GM13976 (cell line): ENCODE measurements at regions not wholly inside any gene's neighbourhood (a gene's known extent, or its start where the extent isn't known, plus 50 kb on each side); places are given as distances from the start of the nearest gene placed in this dataset.
"Not testable (repeated sequence)": the region's sequence is repeated elsewhere in the genome, so short reads cannot be mapped to it uniquely, and the experiment has no call there.

Source experiments
- DNase-seq: peaks from one replicate; pipeline ENCODE4 v3.0.0; 2012; ENCODE audit warnings: low spot score
- CTCF ChIP-seq: IDR thresholded peaks from 2 replicates; pipeline ENCODE4 v1.5.1; 2012; ENCODE audit warnings: borderline replicate concordance, mild to moderate bottlenecking; ENCODE audit not compliant: insufficient read depth; ENCODE audit errors: extremely low read depth, missing control alignments, control extremely low read depth
- in situ Hi-C: fragments of 300-500 bp; cut with MboI; formaldehyde crosslinking; loops from one replicate; pipeline ENCODE4 v1.12.0; 2022; ENCODE audit warnings: low sequenced_read_pairs, mixed read lengths, inconsistent platforms; ENCODE audit not compliant: unreplicated experiment

GRCh38 chr2:48229063-48229462, 85.4 kb upstream of the FOXN2 start:
- DNase-seq: no peak
- in situ Hi-C loops: no loop called here
- no peak for TF ChIP-seq CTCF

- TF ChIP-seq CTCF: no peak
- in situ Hi-C loops: no loop called here
- DNase-seq: no peak
These were observed 83.6 kb upstream of the FOXN2 start for GRCh38 chr2:48230834-48231233.

GRCh38 chr2:48232351-48232750, 82.1 kb upstream of the FOXN2 start:
- no peak for DNase-seq
- in situ Hi-C loops: no loop called here
- TF ChIP-seq CTCF: no peak

GRCh38 chr2:48233005-48233404, 81.5 kb upstream of the FOXN2 start:
- in situ Hi-C loops: no loop called here
- TF ChIP-seq CTCF: no peak
- DNase-seq: no peak

- in situ Hi-C loops, DNase-seq: not testable (repeated sequence)
These were observed 80.7 kb upstream of the FOXN2 start for GRCh38 chr2:48233824-48234223.

- no peak for TF ChIP-seq CTCF
- DNase-seq: no peak
- in situ Hi-C loops: no loop called here
These were observed 79.4 kb upstream of the FOXN2 start for GRCh38 chr2:48235076-48235475.

- in situ Hi-C loops: no loop called here
- no peak for TF ChIP-seq CTCF
- no peak for DNase-seq
These were observed 76.1 kb upstream of the FOXN2 start for GRCh38 chr2:48238381-48238780.
